NT2/D1 (cell line): ENCODE measurements at regions not wholly inside any gene's neighbourhood (a gene's known extent, or its start where the extent isn't known, plus 50 kb on each side); places are given as distances from the start of the nearest gene placed in this dataset.

ENCODE experiments used
- YY1 ChIP-seq: IDR thresholded peaks from 2 replicates; pipeline ENCODE4 v1.6.1; 2011; ENCODE audit not compliant: insufficient read length, insufficient read depth
- ZNF274 ChIP-seq: IDR thresholded peaks from 2 replicates; pipeline ENCODE4 v1.6.1; 2011; ENCODE audit warnings: mild to moderate bottlenecking, low read depth, low read length

DNA sequence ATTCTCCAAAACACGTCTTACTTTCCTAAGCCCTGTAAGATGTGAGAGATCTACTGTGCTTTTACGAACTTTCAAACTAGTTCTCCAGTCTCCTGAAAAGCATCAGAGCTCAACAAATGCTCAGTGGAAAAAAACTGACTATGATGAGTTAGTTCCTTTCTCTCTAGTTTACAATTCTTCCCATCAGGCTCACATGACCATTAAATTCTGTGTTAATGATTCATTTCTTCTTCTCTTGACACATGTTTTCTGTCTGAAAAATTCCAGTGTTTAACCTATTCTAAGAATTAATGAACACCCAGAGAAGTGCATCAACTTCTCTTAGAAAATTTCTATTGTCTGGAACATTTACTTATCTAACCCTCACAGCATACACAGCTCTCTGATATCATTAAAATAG lies 844.3 kb downstream of the SI start:
- TF ChIP-seq YY1 = no peak
- no peak for TF ChIP-seq ZNF274
